ENCODE measurements at regions not wholly inside any gene's neighbourhood (a gene's known extent, or its start where the extent isn't known, plus 50 kb on each side); places are given as distances from the start of the nearest gene placed in this dataset.
"Not testable (repeated sequence)": the region's sequence is repeated elsewhere in the genome, so short reads cannot be mapped to it uniquely, and the experiment has no call there.

DNA sequence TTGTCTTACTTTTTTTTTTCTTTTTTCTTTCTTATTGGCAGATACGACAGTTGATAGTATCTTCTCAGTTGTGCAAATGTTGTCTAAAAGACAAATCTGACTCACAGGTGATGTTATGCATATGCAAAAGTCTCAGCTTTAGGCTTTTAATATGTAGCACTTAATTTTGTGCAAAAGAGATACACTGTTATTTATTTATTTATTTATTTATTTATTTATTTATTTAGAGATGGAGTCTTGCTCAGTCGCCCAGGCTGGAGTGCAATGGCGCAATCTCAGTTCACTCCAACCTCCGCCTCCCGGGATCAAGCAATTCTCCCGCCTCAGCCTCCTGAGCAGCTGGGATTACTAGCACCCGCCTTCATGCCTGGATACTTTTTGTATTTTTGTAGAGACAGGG is 383.9 kb upstream of the PCDH9 start:
- DNase-seq (ENCODE audit: low spot score), result no peak

DNA sequence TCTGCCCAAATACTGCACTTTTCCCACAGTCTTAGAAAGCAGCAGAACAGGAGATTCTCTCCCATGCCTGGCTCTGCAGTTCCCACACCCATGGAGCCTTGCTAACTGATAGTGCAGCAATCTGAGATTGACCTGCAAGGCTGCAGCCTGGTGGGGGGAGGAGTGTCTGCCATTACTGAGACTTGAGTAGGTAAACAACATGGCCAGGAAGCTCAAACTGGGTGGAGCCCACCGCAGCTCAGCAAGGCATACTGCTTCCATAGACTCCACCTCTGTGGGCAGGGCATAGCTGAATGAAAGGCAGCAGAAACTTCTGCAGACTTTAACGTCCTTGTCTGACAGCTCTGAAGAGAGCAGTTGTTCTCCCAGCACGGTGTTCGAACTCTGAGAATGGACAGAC is 358.5 kb upstream of the PCDH9 start:
- no peak for DNase-seq (ENCODE audit: low spot score)

DNA sequence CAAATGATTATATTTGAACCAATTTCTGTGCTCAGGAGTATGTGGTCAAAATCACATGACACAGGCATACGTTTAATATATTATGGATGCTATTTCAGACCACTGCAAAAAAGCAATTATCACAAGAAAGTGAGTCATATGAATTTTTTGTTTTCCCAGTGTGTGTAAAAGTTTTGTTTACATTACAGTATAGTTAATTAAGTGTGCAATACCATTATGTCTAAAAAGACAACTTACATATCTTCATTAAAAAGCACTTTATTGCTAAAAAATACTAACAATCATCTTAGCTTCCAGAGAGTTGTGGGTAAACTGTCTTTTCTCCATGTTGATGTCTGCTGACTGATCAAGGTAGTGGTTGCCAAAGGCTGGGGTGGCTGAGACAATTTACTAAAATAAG is 347.2 kb upstream of the PCDH9 start:
- DNase-seq (ENCODE audit: low spot score), result no peak

DNA sequence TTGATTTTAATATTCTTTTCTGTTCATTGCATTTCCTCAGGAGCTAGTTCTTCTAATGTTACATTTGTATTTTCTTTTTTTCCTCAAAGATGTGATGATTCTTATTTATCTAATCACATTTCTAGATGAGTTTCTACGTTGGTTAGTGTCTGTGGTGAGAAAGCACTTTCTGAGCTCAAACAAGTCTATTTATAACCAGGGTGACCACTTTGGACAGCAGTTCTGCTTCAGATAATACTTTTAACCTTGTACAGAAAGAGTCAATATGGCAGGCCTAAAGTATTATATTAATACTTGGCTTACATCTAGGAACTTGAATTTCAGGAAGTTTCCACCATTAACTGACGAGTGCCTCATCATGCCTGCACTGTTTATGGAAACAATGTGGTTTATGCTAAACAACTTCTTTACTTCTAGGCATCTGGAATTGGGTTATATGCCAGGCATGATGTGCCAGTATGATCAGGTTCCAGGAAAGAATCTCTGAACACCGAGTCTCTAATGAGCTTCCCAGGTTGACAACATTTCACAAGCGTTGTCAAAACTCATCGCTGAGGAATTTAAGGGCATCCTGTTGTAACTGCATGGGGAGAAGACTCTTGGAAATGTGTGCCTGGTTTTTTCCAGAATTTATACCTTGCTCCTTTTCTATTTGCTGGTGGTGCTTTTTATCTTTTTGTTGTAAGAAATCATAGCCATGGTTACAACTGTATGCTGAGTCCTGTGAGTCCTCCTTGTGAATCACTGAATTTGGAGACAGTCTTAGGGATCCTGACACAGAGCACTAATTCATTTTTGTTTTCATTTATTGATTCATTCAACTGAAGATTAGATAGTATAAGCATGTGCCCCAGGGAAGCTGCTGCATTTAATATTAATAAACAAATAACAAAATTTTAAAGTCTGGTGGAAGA is 344.4 kb upstream of the PCDH9 start:
- DNase-seq (ENCODE audit: low spot score), result no peak

DNA sequence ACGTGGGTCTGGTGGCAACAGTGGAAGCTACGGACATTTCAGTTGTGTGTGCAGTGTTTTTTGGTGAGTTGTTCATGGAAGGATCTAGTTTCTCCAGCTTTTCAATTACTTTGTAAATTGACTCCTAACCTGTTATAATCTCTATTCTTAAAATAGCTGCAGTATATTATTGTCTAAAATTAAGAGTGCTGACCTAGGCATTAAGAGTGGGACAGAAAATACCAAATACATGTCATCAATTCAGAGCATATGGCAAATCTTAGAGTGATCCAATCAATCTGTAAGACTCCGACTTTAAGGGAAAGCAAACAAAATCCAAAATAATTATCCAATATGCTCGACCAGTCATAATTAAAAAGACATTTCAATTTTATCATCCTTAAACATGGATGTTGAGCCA is 338.1 kb upstream of the PCDH9 start:
- no peak for DNase-seq (ENCODE audit: low spot score)

DNA sequence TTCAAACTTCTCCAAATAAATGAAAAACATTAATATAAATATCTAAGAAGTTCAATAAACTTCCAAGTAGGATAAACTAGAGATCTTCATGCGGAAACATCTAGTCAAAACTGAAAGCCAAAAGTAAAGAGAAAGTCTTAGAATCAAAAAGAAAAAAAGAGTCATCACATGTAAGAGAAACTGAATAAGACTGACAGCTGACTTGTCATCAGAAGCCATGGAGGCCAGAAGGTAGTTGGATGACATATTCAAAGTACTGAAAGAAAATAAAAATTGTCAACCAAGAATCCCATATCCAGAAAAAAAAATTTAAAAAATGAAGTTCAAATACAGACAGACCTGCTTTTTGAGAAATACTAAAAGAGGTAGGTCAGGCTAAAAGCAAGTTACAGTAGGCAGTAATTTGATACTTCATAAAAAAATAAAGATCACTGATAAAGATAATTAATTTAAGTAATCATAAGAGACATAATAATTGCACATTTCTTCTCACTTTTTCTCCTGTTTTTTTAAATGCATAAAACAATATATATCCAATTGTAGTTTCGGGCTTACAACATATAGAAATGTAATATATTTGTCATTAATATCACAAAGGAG is 327.6 kb upstream of the PCDH9 start:
- DNase-seq (ENCODE audit: low spot score), result no peak

DNA sequence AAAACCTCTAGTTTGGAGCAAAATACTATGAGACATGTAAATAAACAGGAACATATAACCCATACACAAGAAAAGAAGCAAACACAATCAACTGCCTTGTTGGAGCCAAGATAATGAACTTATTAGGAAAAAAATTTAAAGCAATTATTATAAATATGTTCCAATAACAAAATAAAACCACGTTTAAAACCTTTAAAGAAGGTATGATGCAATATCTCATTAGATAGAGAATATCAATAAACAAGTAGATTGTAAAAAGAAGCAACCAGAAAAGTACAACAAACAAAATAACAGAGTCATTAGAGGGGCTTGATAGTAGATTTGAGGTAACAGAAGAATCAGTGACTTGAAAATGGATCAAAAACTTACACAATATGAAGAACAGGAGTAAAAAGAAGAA is 327.0 kb upstream of the PCDH9 start:
- DNase-seq (ENCODE audit: low spot score), result no peak

DNA sequence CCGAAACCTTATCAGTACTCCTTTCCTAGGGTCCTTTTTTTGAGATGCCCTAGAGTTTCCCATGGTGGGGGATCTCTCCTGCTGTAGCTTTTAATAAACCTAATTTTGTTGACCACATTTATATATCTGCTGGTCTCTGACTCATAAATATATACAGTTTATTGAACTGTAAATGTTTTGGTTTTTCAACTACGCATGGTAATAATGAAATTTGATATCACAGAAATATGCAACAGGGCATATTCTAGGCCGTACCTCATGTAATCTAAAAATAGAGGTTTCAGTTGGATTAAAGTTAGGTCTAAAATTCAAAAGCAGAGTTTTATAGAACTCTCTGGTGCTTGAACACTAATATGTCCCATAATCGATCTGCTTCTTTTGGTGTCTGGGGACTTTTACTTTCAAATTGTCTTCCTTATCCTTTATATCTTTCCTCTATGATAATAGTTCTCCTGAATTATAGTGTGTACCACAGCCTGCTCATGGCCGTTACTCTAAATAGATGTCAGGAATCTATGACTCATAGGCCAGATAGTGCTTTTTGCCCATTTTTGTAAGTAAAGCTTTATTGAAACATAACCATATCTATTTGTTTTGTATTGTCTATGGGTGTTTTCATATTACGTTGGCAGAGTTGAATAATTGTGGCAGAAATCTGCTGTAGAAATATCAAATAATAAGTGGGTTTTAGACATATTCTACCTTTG is 324.8 kb upstream of the PCDH9 start:
- no peak for DNase-seq (ENCODE audit: low spot score)

DNA sequence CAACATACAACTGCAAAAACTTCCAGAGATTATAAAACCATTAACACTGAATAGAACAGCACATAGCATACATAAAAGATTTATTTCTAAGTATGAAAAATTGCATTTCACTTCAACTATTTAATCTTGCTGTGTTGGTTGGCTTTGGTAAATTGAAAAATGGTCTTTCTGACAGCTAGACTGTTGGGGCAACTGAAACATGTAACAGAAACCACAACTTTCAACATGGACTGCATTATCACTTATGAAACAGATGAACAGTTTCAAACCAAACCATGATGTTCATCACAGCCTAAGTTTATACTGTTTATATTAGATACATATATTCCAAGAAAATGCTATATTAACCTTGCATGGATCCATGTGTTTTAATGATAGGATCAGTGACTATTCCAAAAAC is 324.1 kb upstream of the PCDH9 start:
- DNase-seq (ENCODE audit: low spot score), result no peak

DNA sequence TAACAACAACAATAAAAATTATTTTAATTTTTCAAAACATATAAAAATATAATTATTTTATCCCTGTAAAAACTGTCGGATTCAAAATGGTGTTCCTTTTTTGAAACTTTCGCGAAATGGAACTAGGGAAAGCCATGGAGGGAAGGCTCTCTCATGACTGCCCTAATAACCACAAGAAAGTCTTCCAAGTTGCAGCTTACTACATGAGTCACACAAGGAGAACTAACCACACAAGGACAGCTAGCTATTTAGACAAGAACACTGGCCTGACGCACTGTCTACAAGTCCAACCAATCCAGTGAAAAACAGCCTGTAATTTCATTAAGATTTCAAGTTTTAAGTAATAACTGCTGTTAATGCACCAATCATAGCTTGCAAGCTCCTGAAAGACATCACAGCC is 319.2 kb upstream of the PCDH9 start:
- no peak for DNase-seq (ENCODE audit: low spot score)

DNA sequence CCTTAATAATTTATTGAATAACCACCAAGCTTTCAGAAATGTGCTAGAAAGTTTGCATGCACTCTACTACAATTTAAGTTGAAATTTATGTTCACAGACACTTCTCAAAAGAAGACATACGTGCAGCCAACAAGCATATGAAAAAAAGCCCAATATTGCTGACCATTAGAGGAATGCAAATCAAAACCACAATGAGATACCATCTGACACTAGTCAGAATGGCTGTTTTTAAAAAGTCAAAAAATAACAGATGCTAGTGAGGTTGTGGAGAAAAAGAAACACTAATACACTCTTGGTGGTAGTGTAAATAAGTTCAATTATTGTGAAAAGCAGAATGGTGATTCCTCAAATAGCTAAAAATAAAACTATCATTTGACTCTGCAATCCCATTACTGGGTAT is 308.8 kb upstream of the PCDH9 start:
- DNase-seq (ENCODE audit: low spot score), result no peak

DNA sequence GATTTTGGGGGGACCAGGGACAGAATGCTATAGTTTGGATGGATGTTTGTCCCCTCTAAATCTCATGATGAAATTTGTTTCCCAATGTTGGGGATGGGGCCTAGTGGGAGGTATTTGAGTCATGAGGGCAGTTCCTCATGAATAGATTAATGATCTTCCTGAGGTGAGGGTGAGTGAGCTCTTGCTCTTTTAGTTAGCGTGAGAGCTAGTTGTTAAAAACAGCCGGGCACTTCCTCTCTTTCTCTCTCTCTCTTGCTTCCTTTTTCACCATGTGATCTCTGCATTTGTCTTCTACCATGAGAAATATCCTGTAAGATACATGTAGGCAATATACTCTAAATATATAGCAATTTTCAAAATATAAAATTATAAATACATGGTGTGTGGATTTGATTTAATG is 290.8 kb upstream of the PCDH9 start:
- DNase-seq (ENCODE audit: low spot score), result no peak

DNA sequence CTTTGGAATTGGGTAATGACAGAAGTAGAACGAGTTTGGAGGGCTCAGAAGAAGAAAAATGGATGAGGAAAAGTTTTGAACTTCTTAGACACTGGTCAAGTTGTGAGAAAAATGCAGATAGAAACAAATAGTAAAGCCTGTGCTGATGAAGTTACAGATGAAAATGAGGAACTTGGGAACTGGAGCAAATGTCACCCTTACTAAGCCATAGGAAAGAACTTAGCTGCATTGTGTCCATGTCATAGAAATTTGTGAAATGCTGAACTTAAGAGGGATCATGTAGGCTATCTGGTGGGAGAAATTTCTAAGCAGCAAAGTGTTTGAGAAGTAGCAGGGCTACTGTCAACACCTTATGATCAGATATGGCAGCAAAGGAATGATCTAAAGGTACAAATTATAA is 289.2 kb upstream of the PCDH9 start:
- DNase-seq (ENCODE audit: low spot score), result no peak

DNA sequence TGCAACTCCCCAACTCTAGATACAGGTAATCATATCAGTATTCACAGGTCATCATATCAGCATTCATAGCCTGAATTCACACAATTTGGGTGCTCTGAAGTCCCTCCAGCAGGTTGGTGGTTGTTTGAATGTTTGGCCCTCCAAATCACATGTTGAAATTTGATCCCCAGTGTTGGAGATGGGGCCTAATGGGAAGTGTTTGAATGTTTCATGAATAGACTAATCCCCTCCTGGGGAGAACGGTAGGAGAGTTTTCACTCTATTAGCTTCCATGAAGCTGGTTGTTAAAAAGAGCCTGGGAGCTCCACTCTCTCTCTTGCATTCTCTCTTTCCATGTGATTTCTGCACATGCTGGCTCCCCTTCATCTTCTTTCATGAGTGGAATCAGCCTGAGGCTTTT is 288.6 kb upstream of the PCDH9 start:
- no peak for DNase-seq (ENCODE audit: low spot score)

DNA sequence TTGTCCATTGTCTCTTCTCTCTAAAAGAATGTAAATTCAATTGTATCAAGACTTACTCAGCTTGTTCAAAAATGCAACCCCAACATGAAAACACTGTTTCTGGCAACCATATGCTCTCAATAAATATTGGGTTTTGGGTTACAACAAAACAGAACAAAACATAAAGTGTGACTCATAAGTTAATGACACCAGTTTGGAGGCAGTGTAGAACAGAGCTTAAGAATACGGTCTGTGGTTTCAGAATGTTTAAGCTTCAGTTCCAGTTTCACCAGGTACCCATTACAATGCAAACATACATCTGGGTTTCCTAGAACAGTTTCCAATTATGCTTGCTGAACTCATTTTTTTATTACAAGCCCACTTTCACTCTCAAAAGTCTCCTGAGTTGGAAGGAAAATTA is 285.8 kb upstream of the PCDH9 start:
- no peak for DNase-seq (ENCODE audit: low spot score)

DNA sequence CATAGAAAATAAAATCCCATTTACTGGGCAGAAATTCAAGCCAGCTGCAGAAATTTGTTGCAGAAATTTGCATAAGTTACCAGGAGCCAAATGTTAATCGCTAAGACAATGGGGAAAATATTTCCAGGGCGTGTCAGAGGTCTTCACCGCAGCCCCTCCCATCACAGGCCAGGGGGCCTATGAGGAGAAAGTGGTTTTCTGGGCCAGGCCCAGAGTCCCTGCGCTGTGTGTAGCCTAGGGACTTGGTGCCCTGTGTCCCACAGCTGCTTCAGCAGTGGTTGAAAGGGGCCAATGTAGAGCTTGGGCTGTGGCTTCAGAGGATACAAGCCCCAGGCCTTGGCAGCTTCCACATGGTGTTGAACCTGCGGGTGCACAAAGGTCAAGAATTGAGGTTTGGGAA is 278.9 kb upstream of the PCDH9 start:
- DNase-seq (ENCODE audit: low spot score), result no peak

DNA sequence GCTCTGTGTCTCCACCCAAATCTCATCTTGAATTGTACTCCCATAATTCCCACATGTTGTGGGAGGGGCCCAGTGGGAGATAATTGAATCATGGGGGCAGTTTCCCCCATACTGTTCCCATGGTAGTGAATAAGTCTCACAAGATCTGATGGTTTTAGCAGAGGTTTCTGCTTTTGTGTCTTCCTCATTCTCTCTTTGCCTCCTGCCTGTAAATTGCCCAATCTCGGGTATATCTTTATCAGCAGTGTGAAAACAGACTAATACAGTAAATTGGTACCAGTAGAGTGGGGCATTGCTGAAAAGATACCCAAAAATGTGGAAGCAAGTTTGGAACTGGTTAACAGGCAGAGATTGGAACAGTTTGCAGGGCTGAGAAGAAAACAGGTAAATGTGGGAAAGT is 278.1 kb upstream of the PCDH9 start:
- not testable (repeated sequence) for DNase-seq (ENCODE audit: low spot score)

DNA sequence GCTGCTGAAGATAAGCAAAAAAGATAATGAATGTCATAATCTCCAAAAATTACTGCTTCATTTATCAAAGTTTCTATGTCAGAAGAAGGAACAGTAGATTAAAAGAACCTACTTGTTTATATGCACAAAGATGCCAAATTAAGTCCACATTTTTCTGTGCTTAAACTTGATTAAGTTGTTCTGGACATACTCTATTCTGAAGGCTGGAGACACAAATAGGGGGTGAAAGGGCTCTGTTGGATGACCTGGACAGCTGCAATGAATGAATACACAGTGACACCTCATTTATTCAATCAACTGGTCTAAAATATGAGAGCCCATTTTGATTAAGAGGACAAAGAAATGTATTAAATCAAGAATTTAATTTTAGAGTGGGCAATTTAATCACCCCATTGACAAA is 276.3 kb upstream of the PCDH9 start:
- DNase-seq (ENCODE audit: low spot score), result no peak

DNA sequence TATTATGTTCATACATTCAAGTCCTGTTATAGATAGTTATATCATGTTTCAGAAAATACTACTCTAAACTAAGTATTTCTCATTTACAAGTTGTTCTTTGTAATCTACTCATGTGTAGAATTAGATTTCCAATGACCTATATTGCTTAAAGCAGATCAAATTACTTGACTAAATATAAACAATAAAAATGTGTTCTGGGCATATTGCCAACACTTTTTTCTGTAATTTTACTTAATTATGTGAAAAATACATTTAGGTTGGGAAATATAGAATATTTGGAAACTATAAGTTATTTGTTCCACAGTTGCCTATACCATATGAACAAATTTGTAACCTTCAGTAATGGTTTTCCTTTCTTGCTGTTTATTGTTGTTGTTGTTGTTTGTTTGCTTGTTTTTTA is 275.2 kb upstream of the PCDH9 start:
- DNase-seq (ENCODE audit: low spot score), result no peak

DNA sequence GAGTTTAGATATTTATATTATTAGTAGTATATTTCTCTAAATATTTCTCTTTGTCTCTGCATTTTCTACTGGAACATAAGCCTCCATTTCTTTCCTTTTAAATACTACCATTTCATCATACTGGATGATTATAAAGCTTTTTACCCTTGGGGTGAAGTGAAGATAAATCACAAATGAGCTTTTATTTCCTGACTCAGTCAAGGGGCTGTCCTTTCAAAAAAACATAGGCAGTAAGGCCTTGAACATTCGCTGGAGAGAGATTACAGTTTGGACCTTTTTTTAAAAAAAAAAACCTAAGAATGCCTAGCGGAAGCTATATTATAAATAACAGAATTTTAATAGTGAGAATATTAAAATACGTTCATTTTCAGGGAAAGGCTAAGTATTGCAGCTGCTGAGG is 268.8 kb upstream of the PCDH9 start:
- no peak for DNase-seq (ENCODE audit: low spot score)

DNA sequence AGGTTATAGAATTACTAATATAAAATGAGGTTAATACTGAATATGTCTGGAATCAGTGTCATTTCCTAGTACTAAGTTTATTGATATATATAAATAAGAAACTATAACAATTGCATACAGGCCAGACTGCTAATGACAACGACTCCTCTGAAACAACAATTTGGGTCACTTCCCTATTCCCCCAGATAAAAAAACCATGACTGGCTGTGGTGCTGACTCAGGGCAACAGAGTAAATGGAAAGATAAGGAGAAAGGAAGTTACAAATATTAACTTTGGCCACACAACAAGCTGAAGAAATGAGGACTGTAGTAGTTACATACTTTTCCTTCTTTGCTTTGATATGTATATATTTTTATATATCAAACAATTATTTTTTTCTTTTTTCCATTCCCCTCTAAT is 263.7 kb upstream of the PCDH9 start:
- DNase-seq (ENCODE audit: low spot score), result no peak

DNA sequence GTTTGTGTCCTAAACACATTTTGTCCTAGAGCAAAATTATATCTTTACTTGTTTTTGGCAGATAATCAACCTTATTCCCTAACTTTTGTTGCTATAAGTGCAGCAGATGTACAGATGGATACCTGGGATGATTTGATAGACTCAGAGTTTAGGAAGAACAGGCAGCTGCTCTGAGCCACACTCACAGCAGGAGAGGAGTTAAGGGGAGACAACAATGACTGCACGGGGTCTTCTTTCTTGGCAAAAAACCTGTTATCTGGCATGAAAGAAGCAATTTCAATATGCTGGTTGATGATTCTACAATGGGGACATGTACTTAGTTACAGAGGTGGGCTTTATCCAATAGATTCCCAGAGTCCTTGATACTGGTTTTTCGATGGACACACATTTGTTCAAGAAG is 258.9 kb upstream of the PCDH9 start:
- DNase-seq (ENCODE audit: low spot score), result no peak

DNA sequence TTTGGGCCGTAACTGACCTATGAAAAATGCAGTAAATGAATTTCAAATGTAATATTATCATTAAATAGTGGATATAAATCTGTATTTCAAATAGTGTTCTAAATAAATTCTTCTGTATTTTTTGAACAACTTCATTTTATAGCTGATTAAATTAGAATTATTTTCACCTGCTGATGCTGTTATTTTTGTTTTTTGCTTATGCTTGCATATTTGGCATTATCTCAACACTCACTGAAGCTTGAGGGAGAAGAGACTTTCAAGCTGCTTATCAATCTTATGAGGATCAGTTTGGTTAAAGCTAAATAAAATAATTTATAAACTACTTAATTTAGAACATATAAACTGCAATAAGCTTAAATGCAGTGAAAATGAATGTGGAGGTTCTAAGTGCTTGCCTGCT is 251.3 kb upstream of the PCDH9 start:
- no peak for DNase-seq (ENCODE audit: low spot score)
